ENCODE measurements at regions not wholly inside any gene's neighbourhood (a gene's known extent, or its start where the extent isn't known, plus 50 kb on each side); places are given as distances from the start of the nearest gene placed in this dataset.

GRCh38 chr6:105482921-105483320, 80.0 kb upstream of the PREP start:
- no peak for FAIRE-seq
- no peak for DNase-seq (ENCODE audit: low read depth)
- no peak overlapping the region for H3K4me3 ChIP-seq (ENCODE audit: low read depth, low read length)

GRCh38 chr6:105482227-105482844, 79.5 kb upstream of the PREP start:
- TF ChIP-seq CTCF (IDR thresholded peaks at IDR 0.05; ENCODE audit: insufficient read depth, low read length, severe bottlenecking), result no peak
- H3K4me3 ChIP-seq (ENCODE audit: low read depth, low read length), result no peak overlapping the region
- H3K36me3 ChIP-seq (ENCODE audit: control insufficient read depth, insufficient read depth, low read length), result no peaks in the 10 kb centered on the region
- FAIRE-seq (no peak), DNase-seq (ENCODE audit: low read depth) (no peak)
- no peaks in the 10 kb centered on the region for H3K27me3 ChIP-seq (ENCODE audit: control insufficient read depth, insufficient read depth, low read length)

More at GRCh38 chr6:105482921-105483320, 80.0 kb upstream of the PREP start:
- no peaks in the 10 kb centered on the region for H3K36me3 ChIP-seq (ENCODE audit: control insufficient read depth, insufficient read depth, low read length)
- no peak for TF ChIP-seq CTCF (IDR thresholded peaks at IDR 0.05; ENCODE audit: insufficient read depth, low read length, severe bottlenecking)
- H3K27me3 ChIP-seq (ENCODE audit: control insufficient read depth, insufficient read depth, low read length), result no peaks in the 10 kb centered on the region

GRCh38 chr6:105476978-105477377, 74.1 kb upstream of the PREP start:
- no peak for DNase-seq (ENCODE audit: low read depth)
- no peaks in the 10 kb centered on the region for H3K36me3 ChIP-seq (ENCODE audit: control insufficient read depth, insufficient read depth, low read length)
- no peak for FAIRE-seq
- no peak for TF ChIP-seq CTCF (IDR thresholded peaks at IDR 0.05; ENCODE audit: insufficient read depth, low read length, severe bottlenecking)
- H3K4me3 ChIP-seq (ENCODE audit: low read depth, low read length), result no peak overlapping the region
- no peaks in the 10 kb centered on the region for H3K27me3 ChIP-seq (ENCODE audit: control insufficient read depth, insufficient read depth, low read length)

GRCh38 chr6:105474234-105474633, 71.4 kb upstream of the PREP start:
- DNase-seq (ENCODE audit: low read depth), result no peak
- TF ChIP-seq CTCF (IDR thresholded peaks at IDR 0.05; ENCODE audit: insufficient read depth, low read length, severe bottlenecking), result no peak
- H3K4me3 ChIP-seq (ENCODE audit: low read depth, low read length), result no peak overlapping the region
- no peak for FAIRE-seq
- H3K36me3 ChIP-seq (ENCODE audit: control insufficient read depth, insufficient read depth, low read length), result no peaks in the 10 kb centered on the region
- no peaks in the 10 kb centered on the region for H3K27me3 ChIP-seq (ENCODE audit: control insufficient read depth, insufficient read depth, low read length)

- no peak for FAIRE-seq
- Histone ChIP-seq H3K4me3 (ENCODE audit: low read depth, low read length) (no peak overlapping the region), H3K36me3 (ENCODE audit: control insufficient read depth, insufficient read depth, low read length) (no peaks in the 10 kb centered on the region), H3K27me3 (ENCODE audit: control insufficient read depth, insufficient read depth, low read length) (no peaks in the 10 kb centered on the region)
- no peak for TF ChIP-seq CTCF (IDR thresholded peaks at IDR 0.05; ENCODE audit: insufficient read depth, low read length, severe bottlenecking)
- no peak for DNase-seq (ENCODE audit: low read depth)
Observed at GRCh38 chr6:105469946-105470345, 67.1 kb upstream of the PREP start.

- DNase-seq (ENCODE audit: low read depth) (no peak), FAIRE-seq (no peak)
- Histone ChIP-seq H3K36me3 (ENCODE audit: control insufficient read depth, insufficient read depth, low read length) (no peaks in the 10 kb centered on the region), H3K4me3 (ENCODE audit: low read depth, low read length) (no peak overlapping the region), H3K27me3 (ENCODE audit: control insufficient read depth, insufficient read depth, low read length) (no peaks in the 10 kb centered on the region)
- TF ChIP-seq CTCF (IDR thresholded peaks at IDR 0.05; ENCODE audit: insufficient read depth, low read length, severe bottlenecking), result no peak
Observed at GRCh38 chr6:105468850-105469249, 66.0 kb upstream of the PREP start.

Data from bronchial epithelial cell (primary cell).